ENCODE measurements at regions not wholly inside any gene's neighbourhood (a gene's known extent, or its start where the extent isn't known, plus 50 kb on each side); places are given as distances from the start of the nearest gene placed in this dataset.

GRCh38 chr12:75701859-75702258, 190.4 kb upstream of the KRR1 start:
- TF ChIP-seq CTCF (IDR thresholded peaks at IDR 0.05; ENCODE audit: insufficient read depth, low read length, poor library complexity, severe bottlenecking) = no peak
- H3K27me3 ChIP-seq (ENCODE audit: control insufficient read depth, insufficient read depth, low read length) = no peaks in the 10 kb centered on the region
- DNase-seq (ENCODE audit: low read depth) = no peak
- H3K36me3 ChIP-seq (ENCODE audit: control insufficient read depth, insufficient read depth, low read length) = no peaks in the 10 kb centered on the region
- no peak overlapping the region for H3K4me3 ChIP-seq (ENCODE audit: low read depth, low read length)

GRCh38 chr12:75699728-75700496, 188.5 kb upstream of the KRR1 start:
- Histone ChIP-seq H3K36me3 (ENCODE audit: control insufficient read depth, insufficient read depth, low read length) (no peaks in the 10 kb centered on the region), H3K4me3 (ENCODE audit: low read depth, low read length) (no peak overlapping the region), H3K27me3 (ENCODE audit: control insufficient read depth, insufficient read depth, low read length) (no peaks in the 10 kb centered on the region)
- no peak for TF ChIP-seq CTCF (IDR thresholded peaks at IDR 0.05; ENCODE audit: insufficient read depth, low read length, poor library complexity, severe bottlenecking)
- no peak for DNase-seq (ENCODE audit: low read depth)

- TF ChIP-seq CTCF (IDR thresholded peaks at IDR 0.05; ENCODE audit: insufficient read depth, low read length, poor library complexity, severe bottlenecking) = no peak
- no peak for DNase-seq (ENCODE audit: low read depth)
- Histone ChIP-seq H3K4me3 (ENCODE audit: low read depth, low read length) (no peak overlapping the region), H3K36me3 (ENCODE audit: control insufficient read depth, insufficient read depth, low read length) (no peaks in the 10 kb centered on the region), H3K27me3 (ENCODE audit: control insufficient read depth, insufficient read depth, low read length) (no peaks in the 10 kb centered on the region)
Observed at GRCh38 chr12:75699251-75699650, 187.8 kb upstream of the KRR1 start.

GRCh38 chr12:75698052-75698451, 186.6 kb upstream of the KRR1 start:
- Histone ChIP-seq H3K36me3 (ENCODE audit: control insufficient read depth, insufficient read depth, low read length) (no peaks in the 10 kb centered on the region), H3K4me3 (ENCODE audit: low read depth, low read length) (no peak overlapping the region), H3K27me3 (ENCODE audit: control insufficient read depth, insufficient read depth, low read length) (no peaks in the 10 kb centered on the region)
- TF ChIP-seq CTCF (IDR thresholded peaks at IDR 0.05; ENCODE audit: insufficient read depth, low read length, poor library complexity, severe bottlenecking) = no peak
- DNase-seq (ENCODE audit: low read depth) = no peak

- Histone ChIP-seq H3K27me3 (ENCODE audit: control insufficient read depth, insufficient read depth, low read length) (no peaks in the 10 kb centered on the region), H3K4me3 (ENCODE audit: low read depth, low read length) (no peak overlapping the region), H3K36me3 (ENCODE audit: control insufficient read depth, insufficient read depth, low read length) (no peaks in the 10 kb centered on the region)
- TF ChIP-seq CTCF (IDR thresholded peaks at IDR 0.05; ENCODE audit: insufficient read depth, low read length, poor library complexity, severe bottlenecking) = no peak
- no peak for DNase-seq (ENCODE audit: low read depth)
Observed at GRCh38 chr12:75695926-75696325, 184.5 kb upstream of the KRR1 start.

Measured in kidney epithelial cell (primary cell).